Mesothelial cell of epicardium (in vitro differentiated cells): ENCODE measurements at regions not wholly inside any gene's neighbourhood (a gene's known extent, or its start where the extent isn't known, plus 50 kb on each side); places are given as distances from the start of the nearest gene placed in this dataset.
"Not testable (repeated sequence)": the region's sequence is repeated elsewhere in the genome, so short reads cannot be mapped to it uniquely, and the experiment has no call there.

Source experiments
- DNase-seq, 2 experiments: peaks; one replicate each; pipeline ENCODE4 v3.0.0; 2021; ENCODE audit warnings: low spot score in 2 of 2; ENCODE audit not compliant: unreplicated experiment in 2 of 2
- H3K27ac Mint-ChIP-seq: 2 replicates; pipeline ENCODE4 v1.8.0; 2021; ENCODE audit warnings: mixed read lengths
- H3K27me3 Mint-ChIP-seq: 2 replicates; pipeline ENCODE4 v1.8.0; 2021; ENCODE audit warnings: low read depth, mixed read lengths
- H3K36me3 Mint-ChIP-seq: 2 replicates; pipeline ENCODE4 v1.8.0; 2021; ENCODE audit warnings: mixed read lengths
- H3K4me1 Mint-ChIP-seq: 2 replicates; pipeline ENCODE4 v1.8.0; 2021; ENCODE audit warnings: mixed read lengths
- H3K4me3 Mint-ChIP-seq: 2 replicates; pipeline ENCODE4 v1.8.0; 2021; ENCODE audit warnings: mild to moderate bottlenecking, moderate library complexity, mixed read lengths
- H3K9me3 Mint-ChIP-seq: 2 replicates; pipeline ENCODE4 v1.8.0; 2021; ENCODE audit warnings: mixed read lengths
- CTCF ChIP-seq: fragments of 200-600 bp; sonication (generic); IDR thresholded peaks from one replicate; pipeline ENCODE4 v1.5.0; 2021; ENCODE audit warnings: antibody characterized with exemption; ENCODE audit not compliant: unreplicated experiment

- Mint-ChIP-seq H3K36me3 (no peaks in the 10 kb centered on the region), H3K9me3 (peaks cover 5% of the 10 kb centered on the region), H3K4me1 (peaks cover 53% of the 10 kb centered on the region), H3K27ac (peak overlapping the region; percentile 83), H3K4me3 (no peak overlapping the region), H3K27me3 (peaks cover 11% of the 10 kb centered on the region)
- DNase-seq = no peak
- no peak for TF ChIP-seq CTCF
These were observed 298.4 kb upstream of the SPAG17 start for GRCh38 chr1:118483245-118484006.

- Mint-ChIP-seq H3K9me3 (peaks cover 5% of the 10 kb centered on the region), H3K27me3 (peaks cover 15% of the 10 kb centered on the region), H3K4me3 (no peak overlapping the region), H3K27ac (peak overlapping the region; percentile 17), H3K36me3 (no peaks in the 10 kb centered on the region), H3K4me1 (peaks cover 35% of the 10 kb centered on the region)
- DNase-seq = no peak
- no peak for TF ChIP-seq CTCF
These were observed 296.1 kb upstream of the SPAG17 start for GRCh38 chr1:118481126-118481525.

GRCh38 chr1:118479351-118479750, 294.3 kb upstream of the SPAG17 start:
- H3K9me3 Mint-ChIP-seq = peaks cover 5% of the 10 kb centered on the region
- H3K4me3 Mint-ChIP-seq = no peak overlapping the region
- DNase-seq = no peak
- H3K27ac Mint-ChIP-seq = no peak overlapping the region
- peaks cover 22% of the 10 kb centered on the region for H3K4me1 Mint-ChIP-seq
- H3K27me3 Mint-ChIP-seq = peaks cover 21% of the 10 kb centered on the region
- no peak for TF ChIP-seq CTCF
- H3K36me3 Mint-ChIP-seq = no peaks in the 10 kb centered on the region

- TF ChIP-seq CTCF = no peak
- Mint-ChIP-seq H3K27ac (no peak overlapping the region), H3K27me3 (peaks cover 26% of the 10 kb centered on the region), H3K4me3 (no peak overlapping the region), H3K4me1 (peaks cover 2% of the 10 kb centered on the region), H3K36me3 (no peaks in the 10 kb centered on the region), H3K9me3 (no peaks in the 10 kb centered on the region)
- DNase-seq = no peak
These were observed 288.8 kb upstream of the SPAG17 start for GRCh38 chr1:118473825-118474224.

- H3K4me3 Mint-ChIP-seq, H3K27ac Mint-ChIP-seq, H3K4me1 Mint-ChIP-seq, H3K36me3 Mint-ChIP-seq, DNase-seq, H3K27me3 Mint-ChIP-seq: not testable (repeated sequence)
- H3K9me3 Mint-ChIP-seq = peaks cover 35% of the 10 kb centered on the region
These were observed 279.4 kb upstream of the SPAG17 start for GRCh38 chr1:118464460-118464859.

- no peak overlapping the region for H3K4me3 Mint-ChIP-seq
- no peak for DNase-seq
- H3K4me1 Mint-ChIP-seq = no peaks in the 10 kb centered on the region
- H3K36me3 Mint-ChIP-seq = peaks cover 2% of the 10 kb centered on the region
- H3K27me3 Mint-ChIP-seq = no peaks in the 10 kb centered on the region
- no peak overlapping the region for H3K27ac Mint-ChIP-seq
- peaks cover 38% of the 10 kb centered on the region for H3K9me3 Mint-ChIP-seq
- no peak for TF ChIP-seq CTCF
These were observed 276.1 kb upstream of the SPAG17 start for GRCh38 chr1:118461154-118461553.
